SHP77 (cell line): ENCODE measurements at regions not wholly inside any gene's neighbourhood (a gene's known extent, or its start where the extent isn't known, plus 50 kb on each side); places are given as distances from the start of the nearest gene placed in this dataset.
"Not testable (repeated sequence)": the region's sequence is repeated elsewhere in the genome, so short reads cannot be mapped to it uniquely, and the experiment has no call there.

Experiments used
- DNase-seq, 2 experiments: peaks; one replicate each; lab custom pipeline; 2025; lab: John Stamatoyannopoulos, UW

GRCh38 chr14:23751616-23752015 lies 115.5 kb downstream of the DHRS2 start:
- no peak for DNase-seq

- no peak for DNase-seq
Observed at GRCh38 chr14:23763394-23763793, 127.2 kb downstream of the DHRS2 start.

- DNase-seq = no peak
Observed at GRCh38 chr14:23766737-23767401, 130.7 kb downstream of the DHRS2 start.

- DNase-seq = not testable (repeated sequence)
Observed at GRCh38 chr14:23769221-23769728, 133.1 kb downstream of the DHRS2 start.

GRCh38 chr14:23773981-23774380 lies 137.8 kb downstream of the DHRS2 start:
- DNase-seq = no peak

GRCh38 chr14:23776296-23776695 lies 140.1 kb downstream of the DHRS2 start:
- peak in 1 of 2 experiments; percentile 12 for DNase-seq

GRCh38 chr14:23785208-23785607 lies 149.0 kb downstream of the DHRS2 start:
- DNase-seq = no peak

GRCh38 chr14:23787436-23787835 lies 151.3 kb downstream of the DHRS2 start:
- no peak for DNase-seq

- DNase-seq = no peak
Observed at GRCh38 chr14:23789696-23790095, 153.5 kb downstream of the DHRS2 start.

- no peak for DNase-seq
Observed at GRCh38 chr14:23793532-23793931, 157.4 kb downstream of the DHRS2 start.

GRCh38 chr14:23800811-23801210 lies 152.8 kb upstream of the DHRS4 start:
- DNase-seq = no peak

GRCh38 chr14:23801766-23802165 lies 151.8 kb upstream of the DHRS4 start:
- DNase-seq = no peak

GRCh38 chr14:23804817-23805216 lies 148.8 kb upstream of the DHRS4 start:
- peak; percentile 7 to 25 for DNase-seq

- no peak for DNase-seq
Observed at GRCh38 chr14:23805761-23806160, 147.8 kb upstream of the DHRS4 start.

- DNase-seq = no peak
Observed at GRCh38 chr14:23814527-23815256, 138.9 kb upstream of the DHRS4 start.

GRCh38 chr14:23816371-23816770 lies 137.2 kb upstream of the DHRS4 start:
- no peak for DNase-seq

- no peak for DNase-seq
Observed at GRCh38 chr14:23817164-23817767, 136.3 kb upstream of the DHRS4 start.

GRCh38 chr14:23827100-23827892 lies 126.3 kb upstream of the DHRS4 start:
- no peak for DNase-seq

GRCh38 chr14:23828001-23828400 lies 125.6 kb upstream of the DHRS4 start:
- DNase-seq = no peak

GRCh38 chr14:23828616-23829015 lies 125.0 kb upstream of the DHRS4 start:
- no peak for DNase-seq

GRCh38 chr14:23829736-23830471 lies 123.7 kb upstream of the DHRS4 start:
- DNase-seq = no peak
